ENCODE measurements at regions not wholly inside any gene's neighbourhood (a gene's known extent, or its start where the extent isn't known, plus 50 kb on each side); places are given as distances from the start of the nearest gene placed in this dataset.
"Not testable (repeated sequence)": the region's sequence is repeated elsewhere in the genome, so short reads cannot be mapped to it uniquely, and the experiment has no call there.

- Mint-ChIP-seq H3K27me3 (ENCODE audit: low read depth) (no peaks in the 10 kb centered on the region), H3K36me3 (ENCODE audit: low read depth) (no peaks in the 10 kb centered on the region), H3K4me1 (ENCODE audit: low read depth) (no peaks in the 10 kb centered on the region), H3K4me3 (ENCODE audit: unreplicated experiment) (no peak overlapping the region), H3K27ac (ENCODE audit: unreplicated experiment) (no peak overlapping the region), H3K9me3 (ENCODE audit: low read depth) (peaks cover 49% of the 10 kb centered on the region)
- no peak for TF ChIP-seq CTCF (IDR thresholded peaks at IDR 0.05)
- no peak for DNase-seq (ENCODE audit: low spot score)
Measured at GRCh38 chr16:5175266-5175665, 77.7 kb upstream of the EEF2KMT start.

GRCh38 chr16:5166486-5166885, 68.9 kb upstream of the EEF2KMT start:
- DNase-seq (ENCODE audit: low spot score), result no peak
- no peak overlapping the region for H3K4me3 Mint-ChIP-seq (ENCODE audit: unreplicated experiment)
- peaks cover 8% of the 10 kb centered on the region for H3K27me3 Mint-ChIP-seq (ENCODE audit: low read depth)

GRCh38 chr16:5165429-5165828, 67.8 kb upstream of the EEF2KMT start:
- H3K9me3 Mint-ChIP-seq (ENCODE audit: low read depth), result peaks cover 18% of the 10 kb centered on the region
- not testable (repeated sequence) for H3K36me3 Mint-ChIP-seq (ENCODE audit: low read depth); DNase-seq (ENCODE audit: low spot score); H3K27me3 Mint-ChIP-seq (ENCODE audit: low read depth); H3K4me3 Mint-ChIP-seq (ENCODE audit: unreplicated experiment); H3K4me1 Mint-ChIP-seq (ENCODE audit: low read depth); H3K27ac Mint-ChIP-seq (ENCODE audit: unreplicated experiment)

More at GRCh38 chr16:5166486-5166885, 68.9 kb upstream of the EEF2KMT start:
- no peaks in the 10 kb centered on the region for H3K36me3 Mint-ChIP-seq (ENCODE audit: low read depth)
- no peaks in the 10 kb centered on the region for H3K4me1 Mint-ChIP-seq (ENCODE audit: low read depth)
- peaks cover 16% of the 10 kb centered on the region for H3K9me3 Mint-ChIP-seq (ENCODE audit: low read depth)
- no peak overlapping the region for H3K27ac Mint-ChIP-seq (ENCODE audit: unreplicated experiment)
- no peak for TF ChIP-seq CTCF (IDR thresholded peaks at IDR 0.05)

GRCh38 chr16:5162801-5163200, 65.2 kb upstream of the EEF2KMT start:
- DNase-seq (ENCODE audit: low spot score); H3K4me3 Mint-ChIP-seq (ENCODE audit: unreplicated experiment): not testable (repeated sequence)
- peaks cover 16% of the 10 kb centered on the region for H3K9me3 Mint-ChIP-seq (ENCODE audit: low read depth)

GRCh38 chr16:5161888-5162287, 64.3 kb upstream of the EEF2KMT start:
- H3K4me1 Mint-ChIP-seq (ENCODE audit: low read depth); H3K27ac Mint-ChIP-seq (ENCODE audit: unreplicated experiment); H3K4me3 Mint-ChIP-seq (ENCODE audit: unreplicated experiment); DNase-seq (ENCODE audit: low spot score); H3K27me3 Mint-ChIP-seq (ENCODE audit: low read depth); H3K36me3 Mint-ChIP-seq (ENCODE audit: low read depth): not testable (repeated sequence)
- H3K9me3 Mint-ChIP-seq (ENCODE audit: low read depth), result peaks cover 16% of the 10 kb centered on the region

More at GRCh38 chr16:5162801-5163200, 65.2 kb upstream of the EEF2KMT start:
- not testable (repeated sequence) for H3K4me1 Mint-ChIP-seq (ENCODE audit: low read depth); H3K36me3 Mint-ChIP-seq (ENCODE audit: low read depth); H3K27me3 Mint-ChIP-seq (ENCODE audit: low read depth); H3K27ac Mint-ChIP-seq (ENCODE audit: unreplicated experiment)

- H3K27me3 Mint-ChIP-seq (ENCODE audit: low read depth); H3K27ac Mint-ChIP-seq (ENCODE audit: unreplicated experiment); H3K4me1 Mint-ChIP-seq (ENCODE audit: low read depth); H3K4me3 Mint-ChIP-seq (ENCODE audit: unreplicated experiment); DNase-seq (ENCODE audit: low spot score); H3K36me3 Mint-ChIP-seq (ENCODE audit: low read depth): not testable (repeated sequence)
- peaks cover 16% of the 10 kb centered on the region for H3K9me3 Mint-ChIP-seq (ENCODE audit: low read depth)
Measured at GRCh38 chr16:5160010-5160409, 62.4 kb upstream of the EEF2KMT start.

GRCh38 chr16:5159537-5159936, 61.9 kb upstream of the EEF2KMT start:
- H3K4me3 Mint-ChIP-seq (ENCODE audit: unreplicated experiment); DNase-seq (ENCODE audit: low spot score); H3K4me1 Mint-ChIP-seq (ENCODE audit: low read depth); H3K36me3 Mint-ChIP-seq (ENCODE audit: low read depth); H3K27ac Mint-ChIP-seq (ENCODE audit: unreplicated experiment); H3K27me3 Mint-ChIP-seq (ENCODE audit: low read depth): not testable (repeated sequence)
- H3K9me3 Mint-ChIP-seq (ENCODE audit: low read depth), result peaks cover 16% of the 10 kb centered on the region

GRCh38 chr16:5158494-5158893, 60.9 kb upstream of the EEF2KMT start:
- H3K36me3 Mint-ChIP-seq (ENCODE audit: low read depth), result no peaks in the 10 kb centered on the region
- H3K4me3 Mint-ChIP-seq (ENCODE audit: unreplicated experiment), result no peak overlapping the region
- TF ChIP-seq CTCF (IDR thresholded peaks at IDR 0.05), result no peak
- no peaks in the 10 kb centered on the region for H3K4me1 Mint-ChIP-seq (ENCODE audit: low read depth)
- peaks cover 2% of the 10 kb centered on the region for H3K27me3 Mint-ChIP-seq (ENCODE audit: low read depth)
- DNase-seq (ENCODE audit: low spot score), result no peak
- H3K9me3 Mint-ChIP-seq (ENCODE audit: low read depth), result peaks cover 19% of the 10 kb centered on the region
- no peak overlapping the region for H3K27ac Mint-ChIP-seq (ENCODE audit: unreplicated experiment)

GRCh38 chr16:5156486-5156885, 58.9 kb upstream of the EEF2KMT start:
- H3K9me3 Mint-ChIP-seq (ENCODE audit: low read depth), result peaks cover 11% of the 10 kb centered on the region
- not testable (repeated sequence) for H3K4me1 Mint-ChIP-seq (ENCODE audit: low read depth); H3K4me3 Mint-ChIP-seq (ENCODE audit: unreplicated experiment); H3K36me3 Mint-ChIP-seq (ENCODE audit: low read depth); H3K27ac Mint-ChIP-seq (ENCODE audit: unreplicated experiment); DNase-seq (ENCODE audit: low spot score); H3K27me3 Mint-ChIP-seq (ENCODE audit: low read depth)

GRCh38 chr16:5154006-5154405, 56.4 kb upstream of the EEF2KMT start:
- H3K9me3 Mint-ChIP-seq (ENCODE audit: low read depth); H3K27ac Mint-ChIP-seq (ENCODE audit: unreplicated experiment); H3K27me3 Mint-ChIP-seq (ENCODE audit: low read depth); H3K4me3 Mint-ChIP-seq (ENCODE audit: unreplicated experiment); H3K4me1 Mint-ChIP-seq (ENCODE audit: low read depth); H3K36me3 Mint-ChIP-seq (ENCODE audit: low read depth); DNase-seq (ENCODE audit: low spot score): not testable (repeated sequence)

- H3K36me3 Mint-ChIP-seq (ENCODE audit: low read depth); DNase-seq (ENCODE audit: low spot score); H3K4me3 Mint-ChIP-seq (ENCODE audit: unreplicated experiment): not testable (repeated sequence)
Measured at GRCh38 chr16:5151409-5151808, 53.8 kb upstream of the EEF2KMT start.

More at GRCh38 chr16:5151409-5151808, 53.8 kb upstream of the EEF2KMT start:
- not testable (repeated sequence) for H3K4me1 Mint-ChIP-seq (ENCODE audit: low read depth); H3K27me3 Mint-ChIP-seq (ENCODE audit: low read depth); H3K9me3 Mint-ChIP-seq (ENCODE audit: low read depth); H3K27ac Mint-ChIP-seq (ENCODE audit: unreplicated experiment)

Data from chondrocyte (in vitro differentiated cells).